OCI-LY3 (cell line): ENCODE measurements at regions not wholly inside any gene's neighbourhood (a gene's known extent, or its start where the extent isn't known, plus 50 kb on each side); places are given as distances from the start of the nearest gene placed in this dataset.

Experiments
- H2AFZ ChIP-seq: fragments of 200-600, 300-600 bp; shearing (Covaris generic); 2 replicates; pipeline ENCODE4 v1.6.0; 2014; ENCODE audit warnings: antibody characterized with exemption, low read depth, low read length
- H3K27ac ChIP-seq: fragments of 200-600, 300-600 bp; sonication (generic); 2 replicates; pipeline ENCODE4 v1.5.1; 2014; ENCODE audit warnings: mild to moderate bottlenecking, low read length, moderate library complexity, mixed read lengths
- H3K27me3 ChIP-seq: fragments of 200-600, 300-600 bp; sonication (generic); 2 replicates; pipeline ENCODE4 v1.6.1; 2014; ENCODE audit warnings: low read depth, low read length, mixed read lengths
- H3K36me3 ChIP-seq: fragments of 200-600, 300-600 bp; sonication (generic); replicated peaks from 2 replicates; pipeline ENCODE3; 2014; ENCODE audit warnings: low read depth, low read length, mixed read lengths
- H3K4me1 ChIP-seq: fragments of 300-600, 200-600 bp; sonication (generic); 2 replicates; pipeline ENCODE4 v1.6.1; 2014; ENCODE audit warnings: low read length, mixed read lengths
- H3K4me2 ChIP-seq: fragments of 200-600, 300-600 bp; sonication (generic); 2 replicates; pipeline ENCODE4 v1.6.1; 2014; ENCODE audit warnings: low read length, mixed read lengths
- H3K4me3 ChIP-seq: fragments of 300-600, 200-600 bp; sonication (generic); 2 replicates; pipeline ENCODE4 v1.5.1; 2014; ENCODE audit warnings: antibody characterized with exemption, mild to moderate bottlenecking, low read length, moderate library complexity
- H3K79me2 ChIP-seq: fragments of 300-600, 200-600 bp; shearing (Covaris generic); 2 replicates; pipeline ENCODE4 v1.6.1; 2014; ENCODE audit warnings: mild to moderate bottlenecking, low read length, mixed read lengths
- H3K9ac ChIP-seq: fragments of 300-600, 200-600 bp; shearing (Covaris generic); 2 replicates; pipeline ENCODE4 v1.6.0; 2014; ENCODE audit warnings: mild to moderate bottlenecking, low read length, moderate library complexity
- H3K9me3 ChIP-seq: fragments of 200-600, 300-600 bp; shearing (Covaris generic); 2 replicates; pipeline ENCODE4 v1.6.1; 2014; ENCODE audit warnings: low read length, mixed read lengths; ENCODE audit not compliant: insufficient read depth
- H4K20me1 ChIP-seq: fragments of 200-600, 300-600 bp; sonication (generic); 2 replicates; pipeline ENCODE4 v1.6.1; 2016; ENCODE audit warnings: low read length, mixed read lengths; ENCODE audit not compliant: insufficient read depth
- CTCF ChIP-seq: fragments of 200-600, 300-600 bp; sonication (generic); IDR thresholded peaks from 2 replicates; pipeline ENCODE4 v1.5.1; 2014; ENCODE audit warnings: antibody characterized with exemption, low read length, low read depth
- EZH2phosphoT487 ChIP-seq: fragments of 200-600 bp; shearing (Covaris generic); IDR thresholded peaks from 2 replicates; pipeline ENCODE4 v1.6.1; 2018; ENCODE audit warnings: antibody characterized with exemption, mixed run types, low read depth

- TF ChIP-seq EZH2phosphoT487, result no peak
- TF ChIP-seq CTCF, result no peak
- H3K79me2 ChIP-seq, result no peaks in the 10 kb centered on the region
Observed at GRCh38 chr21:38613686-38614085, 115.4 kb upstream of the ERG start.

GRCh38 chr21:38614558-38614957 lies 116.3 kb upstream of the ERG start:
- H3K27me3 ChIP-seq, result no peaks in the 10 kb centered on the region

More at GRCh38 chr21:38613686-38614085, 115.4 kb upstream of the ERG start:
- Histone ChIP-seq H3K36me3 (no peaks in the 10 kb centered on the region), H3K4me1 (no peaks in the 10 kb centered on the region), H3K4me3 (no peak overlapping the region), H2AFZ (no peak overlapping the region), H3K4me2 (no peak overlapping the region), H3K27me3 (no peaks in the 10 kb centered on the region), H3K9me3 (no peaks in the 10 kb centered on the region), H4K20me1 (no peaks in the 10 kb centered on the region), H3K9ac (no peak overlapping the region), H3K27ac (no peak overlapping the region)

GRCh38 chr21:38619480-38619879 lies 121.2 kb upstream of the ERG start:
- TF ChIP-seq EZH2phosphoT487 (no peak), CTCF (no peak)
- Histone ChIP-seq H3K36me3 (no peaks in the 10 kb centered on the region), H3K4me3 (no peak overlapping the region), H4K20me1 (no peaks in the 10 kb centered on the region), H3K79me2 (no peaks in the 10 kb centered on the region), H3K27ac (no peak overlapping the region), H2AFZ (no peak overlapping the region), H3K4me1 (no peaks in the 10 kb centered on the region), H3K4me2 (no peak overlapping the region), H3K9me3 (no peaks in the 10 kb centered on the region), H3K27me3 (no peaks in the 10 kb centered on the region), H3K9ac (no peak overlapping the region)

More at GRCh38 chr21:38614558-38614957, 116.3 kb upstream of the ERG start:
- H3K27ac ChIP-seq, result no peak overlapping the region
- H4K20me1 ChIP-seq, result no peaks in the 10 kb centered on the region
- H3K79me2 ChIP-seq, result no peaks in the 10 kb centered on the region
- no peak overlapping the region for H2AFZ ChIP-seq
- no peaks in the 10 kb centered on the region for H3K4me1 ChIP-seq
- TF ChIP-seq CTCF (no peak), EZH2phosphoT487 (no peak)
- no peaks in the 10 kb centered on the region for H3K9me3 ChIP-seq
- no peak overlapping the region for H3K9ac ChIP-seq
- no peak overlapping the region for H3K4me3 ChIP-seq
- no peaks in the 10 kb centered on the region for H3K36me3 ChIP-seq
- no peak overlapping the region for H3K4me2 ChIP-seq

- H3K4me2 ChIP-seq, result no peak overlapping the region
- no peak overlapping the region for H3K4me3 ChIP-seq
- no peaks in the 10 kb centered on the region for H3K79me2 ChIP-seq
- TF ChIP-seq CTCF, result no peak
- no peak for TF ChIP-seq EZH2phosphoT487
- no peak overlapping the region for H3K27ac ChIP-seq
- no peaks in the 10 kb centered on the region for H3K36me3 ChIP-seq
- no peaks in the 10 kb centered on the region for H3K27me3 ChIP-seq
- H2AFZ ChIP-seq, result no peak overlapping the region
- no peak overlapping the region for H3K9ac ChIP-seq
- H3K9me3 ChIP-seq, result no peaks in the 10 kb centered on the region
- no peaks in the 10 kb centered on the region for H4K20me1 ChIP-seq
- no peaks in the 10 kb centered on the region for H3K4me1 ChIP-seq
Observed at GRCh38 chr21:38619992-38620479, 121.8 kb upstream of the ERG start.
